A673 (cell line): ENCODE measurements at regions not wholly inside any gene's neighbourhood (a gene's known extent, or its start where the extent isn't known, plus 50 kb on each side); places are given as distances from the start of the nearest gene placed in this dataset.

ENCODE experiments used
- BruUV-seq: library from RNA; stranded (reverse); fragments of 400-500 nt; replicated peaks from 2 replicates; lab custom pipeline; 2021; lab: Mats Ljungman, UMichigan
- CTCF ChIA-PET: fragments of 300-600 bp; sonication (Branson Sonifier 250); formaldehyde crosslinking; loops from one replicate; lab custom pipeline; 2022; ENCODE audit warnings: antibody characterized with exemption; lab: Charles Lee
- POLR2A ChIA-PET: fragments of 300-600 bp; sonication (Branson Sonifier 250); formaldehyde crosslinking; loops from one replicate; lab custom pipeline; 2022; ENCODE audit warnings: antibody characterized with exemption; ENCODE audit not compliant: low non-redundant PET; lab: Charles Lee
- DNase-seq: peaks from one replicate; pipeline ENCODE4 v3.0.0-alpha.2; 2015; ENCODE audit warnings: low spot score
- H3K27ac ChIP-seq: fragments of 200-600 bp; sonication (generic); 2 replicates; pipeline ENCODE4 v1.5.1; 2016; ENCODE audit warnings: mixed run types, low read depth, mild to moderate bottlenecking, mixed read lengths, antibody characterized with exemption, low read length; ENCODE audit not compliant: poor library complexity, severe bottlenecking
- H3K27me3 ChIP-seq: fragments of 200-600 bp; sonication (generic); replicated peaks from 2 replicates; pipeline ENCODE4 v1.6.1; 2017; ENCODE audit warnings: mixed run types, low read depth, mild to moderate bottlenecking, mixed read lengths, antibody characterized with exemption, low read length; ENCODE audit not compliant: insufficient read depth, poor library complexity
- H3K36me3 ChIP-seq: fragments of 200-600 bp; sonication (generic); 2 replicates; pipeline ENCODE4 v1.6.1; 2016; ENCODE audit warnings: mixed run types, mild to moderate bottlenecking, mixed read lengths, antibody characterized with exemption, low read length; ENCODE audit not compliant: insufficient read depth, poor library complexity, severe bottlenecking
- H3K4me1 ChIP-seq: fragments of 200-600 bp; sonication (generic); 2 replicates; pipeline ENCODE4 v1.6.1; 2017; ENCODE audit warnings: mixed run types, mild to moderate bottlenecking, mixed read lengths, antibody characterized with exemption, low read length; ENCODE audit not compliant: insufficient read depth, poor library complexity, severe bottlenecking
- H3K4me3 ChIP-seq: fragments of 200-600 bp; sonication (generic); 2 replicates; pipeline ENCODE4 v1.5.1; 2016; ENCODE audit warnings: low read depth, mixed run types, mild to moderate bottlenecking, mixed read lengths, low read length; ENCODE audit not compliant: poor library complexity, severe bottlenecking
- H3K9me3 ChIP-seq: fragments of 200-600 bp; sonication (generic); 2 replicates; pipeline ENCODE4 v1.6.1; 2016; ENCODE audit warnings: mixed run types, low read depth, mild to moderate bottlenecking, mixed read lengths, antibody characterized with exemption, low read length; ENCODE audit not compliant: poor library complexity, severe bottlenecking
- EZH2 ChIP-seq: fragments of 200-600 bp; sonication (generic); IDR thresholded peaks from 2 replicates; pipeline ENCODE4 v1.6.1; 2017; ENCODE audit warnings: borderline replicate concordance, low read depth, mild to moderate bottlenecking, mixed read lengths, antibody characterized with exemption, low read length; ENCODE audit not compliant: poor library complexity, severe bottlenecking
- intact Hi-C: fragments of 100-400 bp; cut with micrococcal nuclease; formaldehyde crosslinking; loops from one replicate; pipeline ENCODE4 v1.10.0; 2022; ENCODE audit not compliant: unreplicated experiment
- TF ChIP-seq, protein P1 (sequence below): fragments of 300-800, 200-600 bp; sonication (generic); conservative IDR thresholded peaks from 2 replicates; pipeline ENCODE4 v1.5.1; 2017; ENCODE audit warnings: low read depth, mild to moderate bottlenecking, antibody characterized with exemption, low read length, moderate library complexity, mixed read lengths

DNA sequence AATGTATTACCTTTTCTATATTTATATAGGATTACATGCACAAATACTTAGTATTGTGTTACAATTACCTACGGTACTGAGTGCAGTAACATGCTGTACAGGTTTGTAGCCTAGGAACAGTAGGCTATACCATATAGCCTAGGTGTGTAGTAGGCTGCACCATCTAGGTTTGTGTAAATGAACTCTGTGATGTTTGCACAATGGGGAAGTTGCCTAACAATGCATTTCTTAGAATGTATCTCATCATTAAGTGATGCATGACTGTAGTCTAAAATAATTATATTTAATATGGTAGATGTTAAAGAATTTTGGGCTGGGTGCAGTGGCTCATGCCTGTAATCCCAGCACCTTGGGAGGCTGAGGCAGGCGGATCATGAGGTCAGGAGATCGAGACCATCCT, 281.0 kb downstream of the KLF13 start:
- no peaks in the 10 kb centered on the region for H3K27me3 ChIP-seq
- no peak overlapping the region for H3K4me3 ChIP-seq
- ChIA-PET CTCF (no interaction called here), POLR2A (no interaction called here)
- intact Hi-C loops, result no loop called here
- TF ChIP-seq, protein P1, sequence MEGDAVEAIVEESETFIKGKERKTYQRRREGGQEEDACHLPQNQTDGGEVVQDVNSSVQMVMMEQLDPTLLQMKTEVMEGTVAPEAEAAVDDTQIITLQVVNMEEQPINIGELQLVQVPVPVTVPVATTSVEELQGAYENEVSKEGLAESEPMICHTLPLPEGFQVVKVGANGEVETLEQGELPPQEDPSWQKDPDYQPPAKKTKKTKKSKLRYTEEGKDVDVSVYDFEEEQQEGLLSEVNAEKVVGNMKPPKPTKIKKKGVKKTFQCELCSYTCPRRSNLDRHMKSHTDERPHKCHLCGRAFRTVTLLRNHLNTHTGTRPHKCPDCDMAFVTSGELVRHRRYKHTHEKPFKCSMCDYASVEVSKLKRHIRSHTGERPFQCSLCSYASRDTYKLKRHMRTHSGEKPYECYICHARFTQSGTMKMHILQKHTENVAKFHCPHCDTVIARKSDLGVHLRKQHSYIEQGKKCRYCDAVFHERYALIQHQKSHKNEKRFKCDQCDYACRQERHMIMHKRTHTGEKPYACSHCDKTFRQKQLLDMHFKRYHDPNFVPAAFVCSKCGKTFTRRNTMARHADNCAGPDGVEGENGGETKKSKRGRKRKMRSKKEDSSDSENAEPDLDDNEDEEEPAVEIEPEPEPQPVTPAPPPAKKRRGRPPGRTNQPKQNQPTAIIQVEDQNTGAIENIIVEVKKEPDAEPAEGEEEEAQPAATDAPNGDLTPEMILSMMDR, result no peak
- TF ChIP-seq EZH2, result no peak
- no peaks in the 10 kb centered on the region for H3K36me3 ChIP-seq
- BruUV-seq, result no TSS peak
- no peaks in the 10 kb centered on the region for H3K9me3 ChIP-seq
- no peak overlapping the region for H3K27ac ChIP-seq
- no peaks in the 10 kb centered on the region for H3K4me1 ChIP-seq
- DNase-seq, result no peak

DNA sequence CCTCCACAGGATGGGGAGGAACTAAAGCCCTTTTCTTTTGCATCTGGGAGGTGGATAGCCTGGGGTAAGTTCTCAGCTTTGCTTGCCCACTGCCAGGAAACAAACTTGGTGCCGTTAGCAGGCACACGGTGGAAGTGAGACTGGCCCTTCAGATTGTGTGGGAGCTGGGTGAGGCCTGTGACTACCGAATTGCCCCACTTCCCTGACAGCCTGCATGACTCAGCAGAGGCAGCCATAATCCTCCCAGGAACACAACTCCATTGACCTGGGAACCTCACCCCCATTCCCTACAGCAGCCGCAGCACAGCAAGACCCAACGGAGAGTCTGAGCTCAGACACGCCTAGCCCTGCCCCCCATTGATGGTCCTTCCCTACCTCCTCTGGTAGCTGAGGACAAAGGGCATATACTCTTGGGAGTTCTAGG, 282.6 kb downstream of the KLF13 start:
- no peaks in the 10 kb centered on the region for H3K27me3 ChIP-seq
- no peak overlapping the region for H3K27ac ChIP-seq
- CTCF ChIA-PET, result no interaction called here

DNA sequence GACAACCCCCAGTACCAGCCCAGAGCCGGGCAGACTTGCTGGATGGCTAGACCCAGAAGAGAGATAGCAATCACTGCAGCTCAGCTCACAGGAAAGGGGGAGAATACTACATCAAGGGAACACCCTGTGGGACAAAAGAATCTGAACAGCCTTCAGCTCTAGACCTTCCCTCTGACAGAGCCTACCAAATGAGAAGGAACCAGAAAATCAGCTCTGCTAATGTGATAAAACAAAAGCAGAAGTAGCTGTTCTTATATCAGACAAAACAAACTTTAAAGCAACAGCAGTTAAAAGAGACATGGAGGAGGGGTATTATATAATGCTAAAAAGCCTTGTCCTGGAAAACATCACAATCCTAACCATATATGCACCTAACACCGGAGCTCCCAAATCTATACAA, 283.3 kb downstream of the KLF13 start:
- Histone ChIP-seq H3K27ac (no peak overlapping the region), H3K4me1 (no peaks in the 10 kb centered on the region), H3K4me3 (no peak overlapping the region), H3K27me3 (no peaks in the 10 kb centered on the region), H3K9me3 (no peaks in the 10 kb centered on the region), H3K36me3 (no peaks in the 10 kb centered on the region)
- ChIA-PET CTCF (no interaction called here), POLR2A (no interaction called here)
- intact Hi-C loops, result no loop called here
- no peak for DNase-seq
- TF ChIP-seq, protein P1, result no peak
- TF ChIP-seq EZH2, result no peak
- no TSS peak for BruUV-seq

More for the DNA sequence above, 282.6 kb downstream of the KLF13 start:
- Histone ChIP-seq H3K36me3 (no peaks in the 10 kb centered on the region), H3K4me1 (no peaks in the 10 kb centered on the region), H3K9me3 (no peaks in the 10 kb centered on the region), H3K4me3 (no peak overlapping the region)
- no peak for DNase-seq
- intact Hi-C loops, result no loop called here
- POLR2A ChIA-PET, result no interaction called here
- TF ChIP-seq EZH2, result no peak
- TF ChIP-seq, protein P1, result no peak
- BruUV-seq, result no TSS peak
